SK-N-SH (cell line): ENCODE measurements at regions not wholly inside any gene's neighbourhood (a gene's known extent, or its start where the extent isn't known, plus 50 kb on each side); places are given as distances from the start of the nearest gene placed in this dataset.

Experiments
- CTCF ChIA-PET: fragments of 300-600, 350-600 bp; formaldehyde crosslinking; extraction: SDS; loops from one replicate; lab custom pipeline; 2021; lab: Yijun Ruan, JAX
- POLR2A ChIA-PET: fragments of 350-600 bp; sonication (Branson Sonifier 250); formaldehyde crosslinking; extraction: SDS; loops from one replicate; lab custom pipeline; 2020; ENCODE audit warnings: antibody characterized with exemption, inconsistent platforms; lab: Yijun Ruan, JAX
- DNase-seq: peaks from one replicate; pipeline ENCODE4 v3.0.0; 2012
- H2AFZ ChIP-seq: fragments of 200-600 bp; sonication (generic); 2 replicates; pipeline ENCODE4 v1.8.1; 2016; ENCODE audit warnings: antibody characterized with exemption, mild to moderate bottlenecking, low read depth
- H3F3A ChIP-seq: fragments of 200-600 bp; sonication (generic); replicated peaks from 2 replicates; pipeline ENCODE3; 2016; ENCODE audit warnings: antibody characterized with exemption, mild to moderate bottlenecking; ENCODE audit not compliant: insufficient read depth
- H3K27ac ChIP-seq, 2 experiments: fragments of 200-500 bp in 1 of 2; fragments of 200-600 bp in 1 of 2; sonication (Bioruptor generic) in 1 of 2; sonication (generic), shearing (Covaris generic) in 1 of 2; 2 replicates each; pipeline versions ENCODE4 v1.5.1 to v1.6.1; 2014 to 2016; ENCODE audit warnings: low read depth in 2 of 2, inconsistent platforms in 1 of 2, low read length in 1 of 2, mild to moderate bottlenecking in 1 of 2, mixed read lengths in 1 of 2
- H3K27me3 ChIP-seq: fragments of 200-600 bp; sonication (generic), shearing (Covaris generic); 2 replicates; pipeline ENCODE4 v1.6.1; 2016; ENCODE audit warnings: mixed run types; ENCODE audit not compliant: insufficient read depth
- H3K36me3 ChIP-seq, 2 experiments: fragments of 200-500 bp in 1 of 2; fragments of 200-600 bp in 1 of 2; sonication (Bioruptor generic) in 1 of 2; sonication (generic) in 1 of 2; replicated peaks in 1 of 2; 2 replicates each; pipeline versions ENCODE3 to v1.5.1; 2014 to 2016; ENCODE audit warnings: low read length in 1 of 2, mild to moderate bottlenecking in 1 of 2; ENCODE audit not compliant: insufficient read depth in 2 of 2, control insufficient read depth in 1 of 2
- H3K4me1 ChIP-seq, 2 experiments: fragments of 200-500 bp in 1 of 2; fragments of 200-600 bp in 1 of 2; sonication (Bioruptor generic) in 1 of 2; sonication (generic), shearing (Covaris generic) in 1 of 2; 2 replicates each; pipeline versions ENCODE4 v1.5.1 to v1.6.1; 2014 to 2016; ENCODE audit warnings: low read depth in 1 of 2, low read length in 1 of 2, mixed run types in 1 of 2; ENCODE audit not compliant: insufficient read depth in 2 of 2, control insufficient read depth in 1 of 2
- H3K4me2 ChIP-seq: fragments of 200-600 bp; sonication (generic), shearing (Covaris generic); 2 replicates; pipeline ENCODE4 v1.6.1; 2017; ENCODE audit warnings: mixed run types
- H3K4me3 ChIP-seq, 2 experiments: fragments of 200-500 bp in 1 of 2; fragments of 200-600 bp in 1 of 2; sonication (Bioruptor generic) in 1 of 2; sonication (generic), shearing (Covaris generic) in 1 of 2; 2 replicates each; pipeline versions ENCODE4 v1.5.1 to v1.8.1; 2014 to 2016; ENCODE audit warnings: low read depth in 2 of 2, inconsistent platforms in 1 of 2, low read length in 1 of 2, mild to moderate bottlenecking in 1 of 2, mixed read lengths in 1 of 2, moderate library complexity in 1 of 2
- H3K79me2 ChIP-seq: fragments of 200-600 bp; sonication (generic); 2 replicates; pipeline ENCODE4 v1.8.1; 2017; ENCODE audit warnings: mild to moderate bottlenecking; ENCODE audit not compliant: insufficient read depth
- H3K9ac ChIP-seq: fragments of 200-600 bp; sonication (generic); 2 replicates; pipeline ENCODE4 v1.6.1; 2017; ENCODE audit warnings: mixed run types
- H3K9me2 ChIP-seq: fragments of 200-600 bp; sonication (generic); 2 replicates; pipeline ENCODE4 v1.6.1; 2017; ENCODE audit warnings: mixed run types
- H3K9me3 ChIP-seq: fragments of 200-600 bp; sonication (generic); 2 replicates; pipeline ENCODE4 v1.6.1; 2017; ENCODE audit warnings: mixed run types, mild to moderate bottlenecking, moderate library complexity
- H4K20me1 ChIP-seq: fragments of 200-600 bp; sonication (generic); 2 replicates; pipeline ENCODE4 v1.6.1; 2017; ENCODE audit warnings: mild to moderate bottlenecking, mixed run types; ENCODE audit not compliant: insufficient read depth
- CHD2 ChIP-seq: fragments of 150-350 bp; IDR thresholded peaks from 2 replicates; pipeline ENCODE4 v1.6.1; 2018; ENCODE audit warnings: low read length; ENCODE audit not compliant: partially characterized antibody
- EP300 ChIP-seq, 2 experiments: IDR thresholded peaks; 2 replicates each; pipeline versions ENCODE4 v1.4.0 to v1.6.1; 2012; ENCODE audit warnings: borderline replicate concordance in 1 of 2, low read depth in 1 of 2, low read length in 1 of 2
- FOXJ3 ChIP-seq: sonication (generic); formaldehyde crosslinking; IDR thresholded peaks from 2 replicates; pipeline ENCODE4 v1.5.1; 2020; ENCODE audit warnings: mild to moderate bottlenecking, missing genetic modification reagents
- JUND ChIP-seq: IDR thresholded peaks from 2 replicates; pipeline ENCODE4 v1.4.0; 2012
- MEF2A ChIP-seq: IDR thresholded peaks from 2 replicates; pipeline ENCODE4 v1.4.0; 2012; ENCODE audit warnings: low read depth, borderline replicate concordance
- NFIC ChIP-seq: IDR thresholded peaks from 2 replicates; pipeline ENCODE4 v1.4.0; 2012; ENCODE audit warnings: borderline replicate concordance
- POLR2AphosphoS5 ChIP-seq: IDR thresholded peaks from 2 replicates; pipeline ENCODE4 v1.6.1; 2012; ENCODE audit warnings: low read depth, low read length
- RAD21 ChIP-seq: IDR thresholded peaks from 2 replicates; pipeline ENCODE4 v1.6.1; 2012; ENCODE audit warnings: mild to moderate bottlenecking, low read length
- RCOR1 ChIP-seq: fragments of 150-350 bp; IDR thresholded peaks from 2 replicates; pipeline ENCODE4 v1.6.1; 2017; ENCODE audit warnings: antibody characterized with exemption, low read length
- SIN3A ChIP-seq: IDR thresholded peaks from 2 replicates; pipeline ENCODE4 v1.6.1; 2012; ENCODE audit warnings: low read depth, mild to moderate bottlenecking, low read length, moderate library complexity, borderline replicate concordance
- SMC3 ChIP-seq: IDR thresholded peaks from 2 replicates; pipeline ENCODE4 v1.6.1; 2012; ENCODE audit warnings: low read depth, low read length, improper control_type of control experiment
- TAF1 ChIP-seq: IDR thresholded peaks from 2 replicates; pipeline ENCODE4 v1.6.1; 2012; ENCODE audit warnings: low read depth, mild to moderate bottlenecking, low read length, moderate library complexity, borderline replicate concordance
- TCF12 ChIP-seq: IDR thresholded peaks from 2 replicates; pipeline ENCODE4 v1.4.0; 2012
- TEAD4 ChIP-seq: IDR thresholded peaks from 2 replicates; pipeline ENCODE4 v1.4.0; 2012; ENCODE audit warnings: mild to moderate bottlenecking, borderline replicate concordance; ENCODE audit not compliant: insufficient read depth
- YY1 ChIP-seq: IDR thresholded peaks from 2 replicates; pipeline ENCODE4 v1.4.0; 2012; ENCODE audit warnings: low read depth, mild to moderate bottlenecking
- WGBS: methylation state at CpG from one replicate; pipeline ENCODE4 v1.1.6; 2017; ENCODE audit warnings: low lambda C conversion rate; 5-methylcytosine and 5-hydroxymethylcytosine counted together
- TF ChIP-seq, protein P1 (sequence below): fragments of 150-350 bp; IDR thresholded peaks from 2 replicates; pipeline ENCODE4 v1.6.1; 2017; ENCODE audit warnings: antibody characterized with exemption, low read length, low read depth, borderline replicate concordance
- TF ChIP-seq, protein P2 (sequence below): IDR thresholded peaks from 2 replicates; pipeline ENCODE4; 2012
- TF ChIP-seq, protein P3 (sequence below): fragments of 200-600 bp; sonication (generic); IDR thresholded peaks from 2 replicates; pipeline ENCODE4 v1.6.1; 2017; ENCODE audit warnings: antibody characterized with exemption, mild to moderate bottlenecking, moderate library complexity
- TF ChIP-seq, protein P4 (sequence below): IDR thresholded peaks from 2 replicates; pipeline ENCODE4 v1.4.0; 2012; ENCODE audit warnings: low read depth
- TF ChIP-seq, protein P5 (sequence below): IDR thresholded peaks from 2 replicates; pipeline ENCODE4 v1.4.0; 2012; ENCODE audit warnings: low read depth, borderline replicate concordance

DNA sequence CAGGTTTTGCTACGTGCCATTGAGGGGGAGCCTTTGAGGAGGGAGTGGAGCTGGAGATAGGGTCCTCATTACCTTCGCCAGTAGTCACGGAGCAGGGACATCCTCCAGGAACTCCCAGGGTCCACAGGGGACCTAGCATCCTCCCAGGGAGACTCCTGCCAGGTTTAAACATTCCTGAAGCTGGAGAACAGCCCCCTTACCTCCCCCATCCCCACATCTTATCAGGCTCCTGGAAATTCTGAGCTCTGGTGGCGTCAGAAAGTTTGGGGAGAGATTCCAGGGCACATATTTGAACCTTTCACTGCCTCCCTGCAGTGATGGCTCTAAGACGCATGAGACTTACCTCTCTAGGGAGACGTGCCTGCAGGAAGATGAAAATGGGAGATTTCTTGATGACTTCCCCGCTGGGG lies 192.3 kb upstream of the GSC start:
- TF ChIP-seq RAD21 (no peak), RCOR1 (no peak), TAF1 (no peak), POLR2AphosphoS5 (no peak), JUND (no peak), SIN3A (no peak), CHD2 (no peak), EP300 (IDR thresholded peaks at IDR 0.05; ENCODE audit: borderline replicate concordance in 1 of 2, low read depth in 1 of 2, low read length in 1 of 2) (no peak), TEAD4 (no peak), YY1 (no peak), FOXJ3 (no peak), NFIC (no peak), SMC3 (no peak), MEF2A (no peak), TCF12 (no peak)
- TF ChIP-seq, protein P1, sequence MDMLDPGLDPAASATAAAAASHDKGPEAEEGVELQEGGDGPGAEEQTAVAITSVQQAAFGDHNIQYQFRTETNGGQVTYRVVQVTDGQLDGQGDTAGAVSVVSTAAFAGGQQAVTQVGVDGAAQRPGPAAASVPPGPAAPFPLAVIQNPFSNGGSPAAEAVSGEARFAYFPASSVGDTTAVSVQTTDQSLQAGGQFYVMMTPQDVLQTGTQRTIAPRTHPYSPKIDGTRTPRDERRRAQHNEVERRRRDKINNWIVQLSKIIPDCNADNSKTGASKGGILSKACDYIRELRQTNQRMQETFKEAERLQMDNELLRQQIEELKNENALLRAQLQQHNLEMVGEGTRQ = no peak
- TF ChIP-seq, protein P2, sequence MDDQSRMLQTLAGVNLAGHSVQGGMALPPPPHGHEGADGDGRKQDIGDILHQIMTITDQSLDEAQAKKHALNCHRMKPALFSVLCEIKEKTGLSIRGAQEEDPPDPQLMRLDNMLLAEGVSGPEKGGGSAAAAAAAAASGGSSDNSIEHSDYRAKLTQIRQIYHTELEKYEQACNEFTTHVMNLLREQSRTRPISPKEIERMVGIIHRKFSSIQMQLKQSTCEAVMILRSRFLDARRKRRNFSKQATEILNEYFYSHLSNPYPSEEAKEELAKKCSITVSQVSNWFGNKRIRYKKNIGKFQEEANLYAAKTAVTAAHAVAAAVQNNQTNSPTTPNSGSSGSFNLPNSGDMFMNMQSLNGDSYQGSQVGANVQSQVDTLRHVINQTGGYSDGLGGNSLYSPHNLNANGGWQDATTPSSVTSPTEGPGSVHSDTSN = no peak
- TF ChIP-seq, protein P3, sequence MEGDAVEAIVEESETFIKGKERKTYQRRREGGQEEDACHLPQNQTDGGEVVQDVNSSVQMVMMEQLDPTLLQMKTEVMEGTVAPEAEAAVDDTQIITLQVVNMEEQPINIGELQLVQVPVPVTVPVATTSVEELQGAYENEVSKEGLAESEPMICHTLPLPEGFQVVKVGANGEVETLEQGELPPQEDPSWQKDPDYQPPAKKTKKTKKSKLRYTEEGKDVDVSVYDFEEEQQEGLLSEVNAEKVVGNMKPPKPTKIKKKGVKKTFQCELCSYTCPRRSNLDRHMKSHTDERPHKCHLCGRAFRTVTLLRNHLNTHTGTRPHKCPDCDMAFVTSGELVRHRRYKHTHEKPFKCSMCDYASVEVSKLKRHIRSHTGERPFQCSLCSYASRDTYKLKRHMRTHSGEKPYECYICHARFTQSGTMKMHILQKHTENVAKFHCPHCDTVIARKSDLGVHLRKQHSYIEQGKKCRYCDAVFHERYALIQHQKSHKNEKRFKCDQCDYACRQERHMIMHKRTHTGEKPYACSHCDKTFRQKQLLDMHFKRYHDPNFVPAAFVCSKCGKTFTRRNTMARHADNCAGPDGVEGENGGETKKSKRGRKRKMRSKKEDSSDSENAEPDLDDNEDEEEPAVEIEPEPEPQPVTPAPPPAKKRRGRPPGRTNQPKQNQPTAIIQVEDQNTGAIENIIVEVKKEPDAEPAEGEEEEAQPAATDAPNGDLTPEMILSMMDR = no peak
- TF ChIP-seq, protein P4, sequence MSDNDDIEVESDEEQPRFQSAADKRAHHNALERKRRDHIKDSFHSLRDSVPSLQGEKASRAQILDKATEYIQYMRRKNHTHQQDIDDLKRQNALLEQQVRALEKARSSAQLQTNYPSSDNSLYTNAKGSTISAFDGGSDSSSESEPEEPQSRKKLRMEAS = no peak
- TF ChIP-seq, protein P5, sequence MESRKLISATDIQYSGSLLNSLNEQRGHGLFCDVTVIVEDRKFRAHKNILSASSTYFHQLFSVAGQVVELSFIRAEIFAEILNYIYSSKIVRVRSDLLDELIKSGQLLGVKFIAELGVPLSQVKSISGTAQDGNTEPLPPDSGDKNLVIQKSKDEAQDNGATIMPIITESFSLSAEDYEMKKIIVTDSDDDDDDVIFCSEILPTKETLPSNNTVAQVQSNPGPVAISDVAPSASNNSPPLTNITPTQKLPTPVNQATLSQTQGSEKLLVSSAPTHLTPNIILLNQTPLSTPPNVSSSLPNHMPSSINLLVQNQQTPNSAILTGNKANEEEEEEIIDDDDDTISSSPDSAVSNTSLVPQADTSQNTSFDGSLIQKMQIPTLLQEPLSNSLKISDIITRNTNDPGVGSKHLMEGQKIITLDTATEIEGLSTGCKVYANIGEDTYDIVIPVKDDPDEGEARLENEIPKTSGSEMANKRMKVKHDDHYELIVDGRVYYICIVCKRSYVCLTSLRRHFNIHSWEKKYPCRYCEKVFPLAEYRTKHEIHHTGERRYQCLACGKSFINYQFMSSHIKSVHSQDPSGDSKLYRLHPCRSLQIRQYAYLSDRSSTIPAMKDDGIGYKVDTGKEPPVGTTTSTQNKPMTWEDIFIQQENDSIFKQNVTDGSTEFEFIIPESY = no peak
- CTCF ChIA-PET = no interaction called here
- WGBS = 22% methylated on average over 6 of the region's 7 CpGs

More for the DNA sequence above, 192.3 kb upstream of the GSC start:
- H3K9ac ChIP-seq = no peak overlapping the region
- H2AFZ ChIP-seq = no peak overlapping the region
- H3K4me2 ChIP-seq = no peak overlapping the region
- DNase-seq = no peak
- no peaks in the 10 kb centered on the region for H3F3A ChIP-seq
- H3K27ac ChIP-seq = no peak overlapping the region
- POLR2A ChIA-PET = no interaction called here
- H3K9me3 ChIP-seq = no peaks in the 10 kb centered on the region
- no peaks in the 10 kb centered on the region for H3K79me2 ChIP-seq
- no peaks in the 10 kb centered on the region for H3K9me2 ChIP-seq
- H3K4me3 ChIP-seq = no peak overlapping the region
- no peaks in the 10 kb centered on the region for H3K4me1 ChIP-seq
- H4K20me1 ChIP-seq = no peaks in the 10 kb centered on the region
- no peaks in the 10 kb centered on the region for H3K36me3 ChIP-seq
- H3K27me3 ChIP-seq = no peaks in the 10 kb centered on the region
